SJCRH30 (cell line): ENCODE measurements at regions not wholly inside any gene's neighbourhood (a gene's known extent, or its start where the extent isn't known, plus 50 kb on each side); places are given as distances from the start of the nearest gene placed in this dataset.
A peak's percentile ranks its signal among the peaks of the same experiment; 100 is the strongest.
"Not testable (repeated sequence)": the region's sequence is repeated elsewhere in the genome, so short reads cannot be mapped to it uniquely, and the experiment has no call there.

ENCODE experiments used
- DNase-seq, 2 experiments: peaks; one replicate each; pipeline ENCODE4 v3.0.0-alpha.2; 2015 to 2020
- H3K27ac ChIP-seq: fragments of 250-450 bp; sonication (Bioruptor Pico); 2 replicates; pipeline ENCODE4 v1.5.1; 2020; ENCODE audit warnings: mild to moderate bottlenecking, moderate library complexity
- H3K27me3 ChIP-seq: fragments of 250-450 bp; sonication (Bioruptor Pico); 2 replicates; pipeline ENCODE4 v1.5.1; 2020; ENCODE audit warnings: mild to moderate bottlenecking, moderate library complexity
- H3K36me3 ChIP-seq: fragments of 250-450 bp; sonication (Bioruptor Pico); 2 replicates; pipeline ENCODE4 v1.5.1; 2020; ENCODE audit warnings: mild to moderate bottlenecking, moderate library complexity
- H3K4me1 ChIP-seq: fragments of 250-450 bp; sonication (Bioruptor Pico); 2 replicates; pipeline ENCODE4 v1.5.1; 2020; ENCODE audit warnings: mild to moderate bottlenecking, moderate library complexity
- H3K4me3 ChIP-seq: fragments of 250-450 bp; sonication (Bioruptor Pico); 2 replicates; pipeline ENCODE4 v1.5.1; 2020; ENCODE audit warnings: mild to moderate bottlenecking, moderate library complexity
- H3K9me3 ChIP-seq: fragments of 250-450 bp; sonication (Bioruptor Pico); replicated peaks from 2 replicates; pipeline ENCODE4 v1.5.1; 2020; ENCODE audit warnings: mild to moderate bottlenecking, moderate library complexity

- Histone ChIP-seq H3K4me1 (peaks cover 3% of the 10 kb centered on the region; the same call in 1 of the 2 replicates), H3K27me3 (no peaks in the 10 kb centered on the region), H3K4me3 (no peak overlapping the region), H3K27ac (no peak overlapping the region), H3K36me3 (no peaks in the 10 kb centered on the region), H3K9me3 (no peaks in the 10 kb centered on the region)
- DNase-seq, result no peak
Measured at GRCh38 chr5:174623433-174624019, 100.9 kb upstream of the MSX2 start.

- no peak for DNase-seq
- H3K9me3 ChIP-seq, result no peaks in the 10 kb centered on the region
- peaks cover 3% of the 10 kb centered on the region; the same call in 1 of the 2 replicates for H3K4me1 ChIP-seq
- H3K4me3 ChIP-seq, result no peak overlapping the region
- no peaks in the 10 kb centered on the region for H3K36me3 ChIP-seq
- H3K27me3 ChIP-seq, result no peaks in the 10 kb centered on the region
- no peak overlapping the region for H3K27ac ChIP-seq
Measured at GRCh38 chr5:174624733-174625522, 99.5 kb upstream of the MSX2 start.

- H3K36me3 ChIP-seq, result no peaks in the 10 kb centered on the region
- H3K9me3 ChIP-seq, result no peaks in the 10 kb centered on the region
- H3K4me1 ChIP-seq, result peaks cover 3% of the 10 kb centered on the region; the same call in 1 of the 2 replicates
- H3K27me3 ChIP-seq, result no peaks in the 10 kb centered on the region
- peak in 1 of 2 experiments; percentile 31 for DNase-seq
- H3K4me3 ChIP-seq, result no peak overlapping the region
- no peak overlapping the region for H3K27ac ChIP-seq
Measured at GRCh38 chr5:174625591-174626350, 98.6 kb upstream of the MSX2 start.

DNA sequence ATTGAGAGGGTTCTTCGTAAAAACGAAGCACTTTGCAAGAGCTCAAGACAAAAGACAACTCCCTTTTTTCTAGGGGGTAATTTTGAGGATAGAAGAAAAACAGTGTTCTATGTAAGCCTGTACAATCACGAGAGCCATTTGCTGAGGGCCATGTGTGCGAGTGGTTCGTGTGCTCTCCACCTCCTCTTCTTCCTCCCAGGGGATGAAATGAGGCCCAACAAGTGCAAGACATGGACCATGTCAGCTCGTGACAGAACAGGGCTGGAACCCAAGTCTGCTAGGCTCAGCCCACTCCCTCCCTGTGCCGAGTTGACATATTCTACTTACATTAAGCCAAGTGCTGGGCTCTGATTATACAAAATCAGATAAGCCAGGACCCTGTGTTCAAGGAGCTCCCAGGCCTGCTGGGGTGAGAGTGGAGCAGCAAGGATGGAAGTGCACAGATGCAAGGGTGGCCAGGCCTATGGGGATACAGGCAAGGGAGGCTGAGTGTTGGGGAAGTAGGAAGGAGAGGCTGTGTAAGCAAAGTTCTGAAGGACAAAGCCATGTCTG, 97.9 kb upstream of the MSX2 start:
- no peak overlapping the region for H3K27ac ChIP-seq
- no peak overlapping the region for H3K4me3 ChIP-seq
- H3K4me1 ChIP-seq, result peaks cover 3% of the 10 kb centered on the region; the same call in 1 of the 2 replicates
- H3K9me3 ChIP-seq, result no peaks in the 10 kb centered on the region
- no peaks in the 10 kb centered on the region for H3K36me3 ChIP-seq
- DNase-seq, result no peak
- no peaks in the 10 kb centered on the region for H3K27me3 ChIP-seq

- H3K27me3 ChIP-seq, result no peaks in the 10 kb centered on the region
- H3K4me1 ChIP-seq, result no peaks in the 10 kb centered on the region
- H3K36me3 ChIP-seq, result no peaks in the 10 kb centered on the region
- H3K27ac ChIP-seq, result no peak overlapping the region
- DNase-seq, result no peak
- H3K4me3 ChIP-seq, result no peak overlapping the region
- no peaks in the 10 kb centered on the region for H3K9me3 ChIP-seq
Measured at GRCh38 chr5:174636094-174636493, 88.3 kb upstream of the MSX2 start.

DNA sequence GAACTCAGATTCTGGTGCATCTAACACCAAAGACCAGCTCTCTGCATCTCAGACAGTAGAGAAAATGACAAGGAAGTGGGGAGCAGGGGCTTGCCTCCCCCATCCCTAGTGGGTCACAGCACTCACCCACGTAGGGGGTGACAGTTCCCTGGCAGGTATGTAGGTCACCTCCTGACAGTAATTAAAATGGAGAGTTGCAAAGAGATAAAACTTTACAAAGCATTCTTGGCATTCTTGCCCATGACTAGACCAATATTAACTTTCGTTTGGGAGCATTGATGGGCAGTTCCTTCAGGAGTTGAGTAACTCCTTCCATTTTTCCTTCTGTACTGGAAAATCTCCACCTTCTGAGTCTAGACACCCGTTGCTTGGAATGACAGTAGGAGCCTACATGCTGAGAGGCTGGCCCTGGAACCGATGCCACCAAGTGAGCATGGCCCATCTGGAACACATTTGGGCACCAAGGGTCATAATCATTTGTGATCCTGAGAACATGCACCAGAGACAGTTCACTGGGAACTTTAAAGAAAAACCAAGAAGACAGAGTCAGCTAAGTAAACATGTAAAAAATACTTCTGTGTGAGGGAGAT, 81.5 kb upstream of the MSX2 start:
- no peaks in the 10 kb centered on the region for H3K9me3 ChIP-seq

GRCh38 chr5:174644436-174644835, 79.9 kb upstream of the MSX2 start:
- Histone ChIP-seq H3K27ac (no peak overlapping the region), H3K9me3 (no peaks in the 10 kb centered on the region), H3K4me1 (no peaks in the 10 kb centered on the region), H3K27me3 (no peaks in the 10 kb centered on the region), H3K4me3 (no peak overlapping the region), H3K36me3 (no peaks in the 10 kb centered on the region)
- no peak for DNase-seq

More for the DNA sequence above, 81.5 kb upstream of the MSX2 start:
- DNase-seq, result no peak
- Histone ChIP-seq H3K4me3 (no peak overlapping the region), H3K4me1 (no peaks in the 10 kb centered on the region), H3K27ac (no peak overlapping the region), H3K36me3 (no peaks in the 10 kb centered on the region), H3K27me3 (no peaks in the 10 kb centered on the region)

DNA sequence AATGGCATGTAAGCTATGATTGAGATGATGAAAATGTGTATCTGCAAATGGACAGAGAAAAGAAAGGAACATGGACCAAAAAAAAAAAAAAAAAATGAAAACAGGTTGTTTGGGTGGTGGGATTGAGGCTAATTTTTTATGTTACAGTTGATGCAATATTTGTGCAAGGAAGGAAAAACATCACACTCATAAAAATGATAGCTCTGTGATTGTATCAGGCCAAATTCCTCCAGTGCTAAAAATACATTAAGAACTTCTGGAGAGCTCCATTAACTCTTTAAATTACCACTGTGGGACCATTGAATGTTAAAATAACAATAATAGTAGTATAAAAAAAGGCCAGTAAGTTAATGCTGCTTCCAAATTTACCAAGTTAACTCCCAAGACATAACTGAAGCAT, 79.5 kb upstream of the MSX2 start:
- no peak overlapping the region for H3K27ac ChIP-seq
- H3K36me3 ChIP-seq, result no peaks in the 10 kb centered on the region
- no peaks in the 10 kb centered on the region for H3K9me3 ChIP-seq
- no peaks in the 10 kb centered on the region for H3K4me1 ChIP-seq
- no peaks in the 10 kb centered on the region for H3K27me3 ChIP-seq
- H3K4me3 ChIP-seq, result no peak overlapping the region
- DNase-seq, result no peak

- no peaks in the 10 kb centered on the region for H3K9me3 ChIP-seq
- no peaks in the 10 kb centered on the region for H3K27me3 ChIP-seq
- no peak overlapping the region for H3K4me3 ChIP-seq
- H3K4me1 ChIP-seq, result no peaks in the 10 kb centered on the region
- no peak for DNase-seq
- no peaks in the 10 kb centered on the region for H3K36me3 ChIP-seq
- H3K27ac ChIP-seq, result no peak overlapping the region
Measured at GRCh38 chr5:174645677-174646076, 78.7 kb upstream of the MSX2 start.

GRCh38 chr5:174648618-174649017, 75.8 kb upstream of the MSX2 start:
- not testable (repeated sequence) for H3K27me3 ChIP-seq, H3K36me3 ChIP-seq, H3K4me3 ChIP-seq, DNase-seq, H3K9me3 ChIP-seq, H3K4me1 ChIP-seq, H3K27ac ChIP-seq

DNA sequence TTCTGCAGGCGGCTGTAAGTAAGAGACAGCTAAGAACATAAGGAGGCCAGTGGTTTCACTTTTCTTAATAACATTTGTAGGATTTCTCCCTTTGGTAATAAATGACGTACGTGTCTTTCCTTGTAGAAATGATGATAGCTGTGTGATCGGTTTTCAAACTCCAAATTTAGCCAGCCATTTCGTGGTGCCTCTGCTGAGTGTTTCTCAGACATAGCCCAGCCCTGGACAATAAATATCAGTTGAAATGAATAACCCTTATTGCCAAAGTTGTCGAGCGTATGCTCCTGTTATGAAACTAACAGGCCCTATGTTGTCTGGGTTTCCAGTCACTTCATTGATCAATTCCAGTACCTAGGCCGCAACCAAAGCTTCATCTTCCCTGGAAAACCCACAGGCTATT, 75.0 kb upstream of the MSX2 start:
- DNase-seq, result no peak
- Histone ChIP-seq H3K27me3 (no peaks in the 10 kb centered on the region), H3K4me1 (no peaks in the 10 kb centered on the region), H3K27ac (no peak overlapping the region), H3K4me3 (no peak overlapping the region), H3K36me3 (no peaks in the 10 kb centered on the region), H3K9me3 (no peaks in the 10 kb centered on the region)

GRCh38 chr5:174654442-174654841, 69.9 kb upstream of the MSX2 start:
- no peak overlapping the region for H3K4me3 ChIP-seq
- H3K27ac ChIP-seq, result no peak overlapping the region
- H3K9me3 ChIP-seq, result no peaks in the 10 kb centered on the region
- no peak for DNase-seq
- H3K27me3 ChIP-seq, result no peaks in the 10 kb centered on the region
- H3K36me3 ChIP-seq, result no peaks in the 10 kb centered on the region
- H3K4me1 ChIP-seq, result no peaks in the 10 kb centered on the region

- no peaks in the 10 kb centered on the region for H3K27me3 ChIP-seq
- H3K9me3 ChIP-seq, result no peaks in the 10 kb centered on the region
- DNase-seq, result no peak
- H3K4me1 ChIP-seq, result no peaks in the 10 kb centered on the region
- H3K4me3 ChIP-seq, result no peak overlapping the region
- no peaks in the 10 kb centered on the region for H3K36me3 ChIP-seq
- H3K27ac ChIP-seq, result no peak overlapping the region
Measured at GRCh38 chr5:174655351-174655750, 69.0 kb upstream of the MSX2 start.

GRCh38 chr5:174664180-174664850, 60.1 kb upstream of the MSX2 start:
- no peak for DNase-seq
- Histone ChIP-seq H3K27me3 (0 out of 2 replicates have a peak, but pooled peaks cover 2% of the 10 kb centered on the region), H3K9me3 (peaks cover 8% of the 10 kb centered on the region; the same call in 1 of the 2 replicates), H3K36me3 (no peaks in the 10 kb centered on the region), H3K27ac (no peak overlapping the region), H3K4me3 (no peak overlapping the region), H3K4me1 (no peaks in the 10 kb centered on the region)
